ENCODE measurements at regions not wholly inside any gene's neighbourhood (a gene's known extent, or its start where the extent isn't known, plus 50 kb on each side); places are given as distances from the start of the nearest gene placed in this dataset.

DNA sequence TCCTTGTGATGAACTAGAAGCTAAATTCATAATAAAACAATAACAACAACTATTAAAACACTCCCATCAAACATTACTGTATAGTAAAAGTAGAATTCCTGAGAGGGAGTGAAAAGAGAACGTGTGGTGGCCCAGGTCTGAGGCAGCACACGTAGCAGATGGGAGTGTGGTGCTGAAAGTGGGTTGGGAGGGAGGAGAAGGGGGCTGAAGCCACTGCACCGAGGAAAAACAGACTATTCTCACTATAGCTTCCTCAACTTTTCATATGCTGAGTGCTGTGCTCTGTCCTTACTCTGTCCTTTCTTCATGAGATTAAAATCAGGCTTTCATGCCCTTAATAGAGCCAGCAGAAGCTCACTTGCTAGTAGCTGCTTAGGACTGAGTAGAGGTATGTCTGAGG is 170.9 kb downstream of the PCSK1 start:
- Histone ChIP-seq H3K27me3 (ENCODE audit: control insufficient read depth, insufficient read depth, low read length, poor library complexity, severe bottlenecking) (no peaks in the 10 kb centered on the region), H3K4me1 (ENCODE audit: control insufficient read depth, insufficient read depth, low read length) (no peaks in the 10 kb centered on the region), H3K9ac (ENCODE audit: extremely low read depth, low read length, poor library complexity, severe bottlenecking) (no peak overlapping the region), H3K36me3 (ENCODE audit: control insufficient read depth, insufficient read depth, low read length) (no peaks in the 10 kb centered on the region), H3K9me3 (ENCODE audit: control insufficient read depth, low read length) (no peaks in the 10 kb centered on the region), H3K27ac (ENCODE audit: low read depth, low read length) (no peak overlapping the region), H3K4me3 (ENCODE audit: low read length) (no peak overlapping the region)
- no peak for DNase-seq
- H3K27me3 Mint-ChIP-seq (ENCODE audit: insufficient read depth), result no peaks in the 10 kb centered on the region
- 48% methylated on average over 3 of the region's 3 CpGs; no CpG with 5 or more reads in 1 of the 2 experiments for WGBS, 2 experiments (ENCODE audit: insufficient coverage in 1 of 2, insufficient read length in 1 of 2)
- TF ChIP-seq CTCF (conservative IDR thresholded peaks at IDR 0.05), result no peak
- no peak overlapping the region for H3K4me3 Mint-ChIP-seq
- H3K4me1 Mint-ChIP-seq, result no peaks in the 10 kb centered on the region
- H3K27ac Mint-ChIP-seq, result no peak overlapping the region
- H3K9me3 Mint-ChIP-seq, result peaks cover 7% of the 10 kb centered on the region
- H3K36me3 Mint-ChIP-seq (ENCODE audit: low read depth), result no peaks in the 10 kb centered on the region

- no peaks in the 10 kb centered on the region for H3K36me3 Mint-ChIP-seq (ENCODE audit: low read depth)
- H3K27me3 Mint-ChIP-seq (ENCODE audit: insufficient read depth), result no peaks in the 10 kb centered on the region
- no peak for DNase-seq
- TF ChIP-seq CTCF (conservative IDR thresholded peaks at IDR 0.05), result no peak
- H3K4me3 Mint-ChIP-seq, result no peak overlapping the region
- no peaks in the 10 kb centered on the region for H3K4me1 Mint-ChIP-seq
- H3K4me3 ChIP-seq (ENCODE audit: low read length), result no peak overlapping the region
- no peak overlapping the region for H3K27ac ChIP-seq (ENCODE audit: low read depth, low read length)
- no peaks in the 10 kb centered on the region for H3K4me1 ChIP-seq (ENCODE audit: control insufficient read depth, insufficient read depth, low read length)
- 95 to 96% methylated on average over 3 to 5 of the region's 5 CpGs for WGBS, 2 experiments (ENCODE audit: insufficient coverage in 1 of 2, insufficient read length in 1 of 2)
- no peaks in the 10 kb centered on the region for H3K9me3 Mint-ChIP-seq
- no peak overlapping the region for H3K9ac ChIP-seq (ENCODE audit: extremely low read depth, low read length, poor library complexity, severe bottlenecking)
- H3K27me3 ChIP-seq (ENCODE audit: control insufficient read depth, insufficient read depth, low read length, poor library complexity, severe bottlenecking), result no peaks in the 10 kb centered on the region
- no peaks in the 10 kb centered on the region for H3K9me3 ChIP-seq (ENCODE audit: control insufficient read depth, low read length)
- H3K36me3 ChIP-seq (ENCODE audit: control insufficient read depth, insufficient read depth, low read length), result no peaks in the 10 kb centered on the region
- H3K27ac Mint-ChIP-seq, result no peak overlapping the region
Observed at GRCh38 chr5:96260009-96260408, 173.0 kb downstream of the PCSK1 start.

DNA sequence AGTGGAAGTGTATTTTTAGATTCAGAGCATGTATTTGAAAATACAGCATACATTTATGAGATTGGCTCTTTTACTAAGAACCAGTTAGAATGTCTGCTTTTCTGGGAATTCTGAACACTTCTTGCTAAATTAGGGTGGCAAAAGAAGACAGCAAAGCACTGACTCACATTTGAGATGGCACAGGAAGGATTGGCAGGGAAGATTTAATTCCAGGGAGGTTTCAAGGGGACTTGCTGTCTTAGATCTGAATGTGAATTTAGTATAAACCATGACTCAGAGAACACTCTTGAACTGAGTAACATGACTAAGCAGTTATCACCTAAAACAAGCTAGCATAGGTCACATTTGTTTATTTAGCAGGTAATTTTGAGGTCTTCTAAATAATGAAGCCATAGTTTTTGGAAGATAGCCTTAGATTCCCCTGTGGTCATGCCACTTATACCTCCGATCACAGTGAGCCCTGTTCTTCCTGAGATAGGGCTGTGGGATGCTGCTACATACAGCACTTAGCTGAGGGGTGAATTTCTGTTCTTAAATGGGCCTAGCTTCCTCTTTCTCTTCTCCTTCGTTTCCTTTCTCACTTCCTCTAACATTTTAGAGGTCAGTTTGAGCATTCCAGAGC is 173.8 kb downstream of the PCSK1 start:
- Mint-ChIP-seq H3K4me1 (no peaks in the 10 kb centered on the region), H3K27me3 (ENCODE audit: insufficient read depth) (no peaks in the 10 kb centered on the region), H3K9me3 (no peaks in the 10 kb centered on the region), H3K36me3 (ENCODE audit: low read depth) (no peaks in the 10 kb centered on the region), H3K4me3 (no peak overlapping the region), H3K27ac (no peak overlapping the region)
- Histone ChIP-seq H3K4me3 (ENCODE audit: low read length) (no peak overlapping the region), H3K27ac (ENCODE audit: low read depth, low read length) (no peak overlapping the region), H3K4me1 (ENCODE audit: control insufficient read depth, insufficient read depth, low read length) (no peaks in the 10 kb centered on the region), H3K9ac (ENCODE audit: extremely low read depth, low read length, poor library complexity, severe bottlenecking) (no peak overlapping the region), H3K36me3 (ENCODE audit: control insufficient read depth, insufficient read depth, low read length) (no peaks in the 10 kb centered on the region), H3K9me3 (ENCODE audit: control insufficient read depth, low read length) (no peaks in the 10 kb centered on the region), H3K27me3 (ENCODE audit: control insufficient read depth, insufficient read depth, low read length, poor library complexity, severe bottlenecking) (no peaks in the 10 kb centered on the region)
- WGBS, 2 experiments (ENCODE audit: insufficient coverage in 1 of 2, insufficient read length in 1 of 2), result 86 to 89% methylated on average over 1 to 2 of the region's 2 CpGs
- no peak for DNase-seq
- no peak for TF ChIP-seq CTCF (conservative IDR thresholded peaks at IDR 0.05)
